GM12872 (cell line): ENCODE measurements at regions not wholly inside any gene's neighbourhood (a gene's known extent, or its start where the extent isn't known, plus 50 kb on each side); places are given as distances from the start of the nearest gene placed in this dataset.

ENCODE experiments used
- TF ChIP-seq, protein P1 (sequence below): IDR thresholded peaks from 3 replicates; pipeline ENCODE4 v1.5.1; 2011; ENCODE audit warnings: low read depth, mild to moderate bottlenecking, low read length, moderate library complexity; ENCODE audit not compliant: insufficient read depth

DNA sequence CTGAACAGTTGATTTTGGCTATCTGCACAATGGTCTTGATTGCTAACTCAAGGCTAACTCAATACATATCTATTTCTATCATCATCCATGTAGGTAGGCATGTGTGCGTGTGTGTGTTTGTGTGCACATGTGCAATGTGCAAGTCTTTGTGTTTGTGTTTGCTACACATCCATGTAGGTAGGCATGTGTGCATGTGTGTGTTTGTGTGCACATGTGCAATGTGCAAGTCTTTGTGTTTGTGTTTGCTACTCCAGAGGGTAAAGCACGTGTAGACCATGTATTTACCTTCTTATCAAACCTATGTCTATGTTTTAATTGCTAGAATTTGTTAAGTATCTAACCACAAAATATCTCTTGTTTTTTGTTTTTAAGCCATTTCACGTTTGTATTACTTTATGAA is 962.6 kb downstream of the LRFN5 start:
- TF ChIP-seq, protein P1, sequence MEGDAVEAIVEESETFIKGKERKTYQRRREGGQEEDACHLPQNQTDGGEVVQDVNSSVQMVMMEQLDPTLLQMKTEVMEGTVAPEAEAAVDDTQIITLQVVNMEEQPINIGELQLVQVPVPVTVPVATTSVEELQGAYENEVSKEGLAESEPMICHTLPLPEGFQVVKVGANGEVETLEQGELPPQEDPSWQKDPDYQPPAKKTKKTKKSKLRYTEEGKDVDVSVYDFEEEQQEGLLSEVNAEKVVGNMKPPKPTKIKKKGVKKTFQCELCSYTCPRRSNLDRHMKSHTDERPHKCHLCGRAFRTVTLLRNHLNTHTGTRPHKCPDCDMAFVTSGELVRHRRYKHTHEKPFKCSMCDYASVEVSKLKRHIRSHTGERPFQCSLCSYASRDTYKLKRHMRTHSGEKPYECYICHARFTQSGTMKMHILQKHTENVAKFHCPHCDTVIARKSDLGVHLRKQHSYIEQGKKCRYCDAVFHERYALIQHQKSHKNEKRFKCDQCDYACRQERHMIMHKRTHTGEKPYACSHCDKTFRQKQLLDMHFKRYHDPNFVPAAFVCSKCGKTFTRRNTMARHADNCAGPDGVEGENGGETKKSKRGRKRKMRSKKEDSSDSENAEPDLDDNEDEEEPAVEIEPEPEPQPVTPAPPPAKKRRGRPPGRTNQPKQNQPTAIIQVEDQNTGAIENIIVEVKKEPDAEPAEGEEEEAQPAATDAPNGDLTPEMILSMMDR: no peak

DNA sequence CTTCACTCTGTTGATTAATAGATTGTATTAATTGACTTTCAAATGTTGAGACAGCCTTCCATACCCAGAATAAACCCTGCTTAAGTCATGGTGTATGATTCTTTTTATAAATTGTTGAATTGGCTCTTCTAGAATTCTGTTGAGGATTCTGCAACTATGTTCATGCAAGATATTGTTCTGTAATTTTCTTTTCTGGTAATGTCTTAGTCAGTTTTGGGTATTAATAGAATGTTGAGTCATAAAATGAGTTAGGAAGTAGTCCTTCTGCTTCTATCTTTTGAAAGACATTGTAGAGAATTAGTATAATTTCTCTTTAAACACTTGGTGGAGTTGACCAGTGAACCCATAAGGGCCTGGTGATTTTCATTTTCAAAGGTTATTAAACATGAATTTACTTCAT is 958.9 kb downstream of the LRFN5 start:
- TF ChIP-seq, protein P1: no peak

DNA sequence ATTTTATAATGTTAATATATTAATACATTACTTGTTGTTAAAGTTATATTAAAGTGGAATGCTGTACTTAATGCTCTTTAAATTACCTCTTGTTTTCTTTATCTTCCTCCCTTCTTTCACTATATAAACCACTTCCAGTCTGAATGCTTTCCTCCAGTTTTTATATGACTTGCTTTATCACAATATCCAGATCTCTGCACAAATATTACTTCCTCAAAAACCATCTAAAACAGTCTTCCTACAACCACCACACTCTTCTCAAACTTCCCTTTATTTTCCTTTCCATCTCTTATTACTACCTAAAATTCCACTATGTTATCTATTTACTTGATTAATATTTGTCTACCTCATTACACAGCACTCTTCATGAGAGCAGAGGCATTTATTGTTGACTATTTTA is 956.6 kb downstream of the LRFN5 start:
- TF ChIP-seq, protein P1: no peak

DNA sequence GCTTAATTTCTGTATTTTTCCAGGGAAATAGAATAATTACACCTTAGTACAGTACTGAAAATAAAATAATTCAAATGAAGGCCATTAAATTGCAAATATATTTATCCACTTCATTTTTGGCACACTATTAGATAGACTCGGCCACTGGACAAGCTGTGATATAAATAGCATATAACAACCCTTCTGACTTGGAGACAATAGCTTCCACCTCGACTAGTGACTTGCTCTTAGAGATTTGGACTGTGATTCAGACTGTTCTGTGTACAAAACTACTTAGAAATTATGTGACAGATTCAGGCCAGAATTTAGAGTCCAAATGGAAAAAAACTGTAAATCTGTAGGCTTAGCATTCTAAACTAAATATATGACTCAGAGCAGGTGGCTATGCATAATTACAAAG is 949.9 kb downstream of the LRFN5 start:
- TF ChIP-seq, protein P1: no peak

DNA sequence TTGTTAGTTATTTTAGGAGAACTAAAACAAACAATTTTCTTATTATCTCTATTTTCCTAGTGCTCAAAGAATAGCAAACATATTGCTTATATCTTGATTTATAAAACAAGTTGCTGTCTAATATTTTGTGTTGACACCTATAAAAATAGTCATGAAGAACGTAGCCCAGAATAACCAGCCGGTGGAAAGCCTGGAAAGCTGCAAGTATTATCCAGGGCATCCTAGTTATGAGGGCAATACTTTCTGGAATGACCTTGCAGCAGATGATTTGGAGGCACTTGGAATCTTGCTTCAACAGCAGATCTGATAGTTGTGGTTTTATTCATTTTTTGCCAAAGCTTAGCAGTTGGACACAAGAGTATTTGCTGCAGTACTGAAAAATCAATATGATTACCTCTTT is 948.7 kb downstream of the LRFN5 start:
- TF ChIP-seq, protein P1: no peak

DNA sequence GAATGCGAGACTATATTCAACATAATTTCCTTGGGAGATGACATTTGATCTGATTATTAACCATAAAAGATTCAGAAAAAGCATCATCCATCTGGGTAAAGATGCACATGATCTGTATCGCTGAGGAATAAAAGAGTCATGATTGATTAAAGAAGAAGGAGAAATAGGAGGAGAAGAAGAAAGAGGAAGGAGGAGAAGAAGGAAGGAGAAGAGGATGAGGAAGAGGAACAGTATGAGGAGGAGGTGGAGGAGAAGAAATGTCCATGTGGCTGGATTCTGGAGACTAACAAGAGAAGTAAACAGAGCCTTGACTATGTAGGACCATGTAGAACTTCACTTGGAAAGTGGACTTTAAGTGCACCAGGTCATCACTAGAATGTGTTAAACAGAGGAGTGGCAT is 947.4 kb downstream of the LRFN5 start:
- TF ChIP-seq, protein P1: no peak

DNA sequence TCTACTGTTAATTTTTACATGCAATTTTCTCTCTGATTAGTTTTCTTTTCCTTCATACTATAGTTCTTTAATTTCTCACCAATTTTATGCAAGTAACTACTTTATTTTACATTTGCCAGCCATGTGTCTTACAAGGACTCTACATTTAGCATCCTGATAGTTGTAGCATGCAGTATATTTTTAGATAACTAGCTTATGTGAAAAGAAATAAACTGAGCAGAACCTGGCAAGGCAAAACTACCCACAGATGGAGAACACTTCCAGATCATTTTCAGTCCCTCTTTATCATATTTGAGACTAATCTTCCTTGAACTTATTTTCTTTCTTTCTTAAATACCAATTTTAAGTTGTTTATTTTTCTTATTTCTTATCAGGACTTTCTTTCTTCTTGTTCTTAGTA is 943.6 kb downstream of the LRFN5 start:
- TF ChIP-seq, protein P1: no peak

DNA sequence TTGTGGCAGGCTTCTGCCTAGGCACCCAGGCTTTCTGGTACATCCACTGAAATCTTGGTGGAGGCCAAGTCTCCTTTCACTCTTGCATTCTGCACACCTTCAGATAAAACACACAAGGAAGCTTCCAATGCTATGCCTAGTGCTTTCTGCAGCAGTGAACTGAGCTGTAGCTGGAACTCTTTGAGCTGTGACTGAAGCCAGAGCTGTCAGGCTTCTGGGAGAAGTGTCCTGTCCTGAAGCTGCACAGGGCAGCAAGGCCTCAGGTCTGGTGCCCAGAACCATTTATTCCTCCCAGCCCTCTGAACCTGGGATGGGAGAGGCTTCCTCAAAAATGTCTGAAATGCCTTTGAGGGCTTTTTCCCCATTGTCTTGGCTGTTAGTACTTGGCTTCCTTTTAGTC is 941.7 kb downstream of the LRFN5 start:
- TF ChIP-seq, protein P1: no peak
